ENCODE measurements at regions not wholly inside any gene's neighbourhood (a gene's known extent, or its start where the extent isn't known, plus 50 kb on each side); places are given as distances from the start of the nearest gene placed in this dataset.

DNA sequence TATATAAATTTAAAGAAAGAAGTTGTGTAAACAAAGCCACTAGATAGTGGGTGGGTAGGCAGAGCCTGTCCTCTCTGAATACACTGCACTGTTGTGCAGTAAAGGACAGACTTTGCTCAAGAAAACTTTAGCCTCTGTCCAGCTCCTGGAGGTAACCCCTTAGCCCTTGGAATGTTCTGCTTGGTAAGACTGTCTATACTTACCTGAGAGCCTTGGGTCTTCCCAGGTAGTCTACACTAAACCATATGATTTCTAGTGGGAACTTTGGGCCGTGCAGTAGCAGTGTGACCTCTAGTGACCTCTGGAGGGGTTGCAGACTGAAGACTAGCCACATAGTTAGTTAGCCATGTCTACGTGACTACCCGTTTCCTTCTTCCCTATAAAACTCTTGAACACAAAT lies 678.3 kb upstream of the NRXN1 start:
- TF ChIP-seq, protein P1, sequence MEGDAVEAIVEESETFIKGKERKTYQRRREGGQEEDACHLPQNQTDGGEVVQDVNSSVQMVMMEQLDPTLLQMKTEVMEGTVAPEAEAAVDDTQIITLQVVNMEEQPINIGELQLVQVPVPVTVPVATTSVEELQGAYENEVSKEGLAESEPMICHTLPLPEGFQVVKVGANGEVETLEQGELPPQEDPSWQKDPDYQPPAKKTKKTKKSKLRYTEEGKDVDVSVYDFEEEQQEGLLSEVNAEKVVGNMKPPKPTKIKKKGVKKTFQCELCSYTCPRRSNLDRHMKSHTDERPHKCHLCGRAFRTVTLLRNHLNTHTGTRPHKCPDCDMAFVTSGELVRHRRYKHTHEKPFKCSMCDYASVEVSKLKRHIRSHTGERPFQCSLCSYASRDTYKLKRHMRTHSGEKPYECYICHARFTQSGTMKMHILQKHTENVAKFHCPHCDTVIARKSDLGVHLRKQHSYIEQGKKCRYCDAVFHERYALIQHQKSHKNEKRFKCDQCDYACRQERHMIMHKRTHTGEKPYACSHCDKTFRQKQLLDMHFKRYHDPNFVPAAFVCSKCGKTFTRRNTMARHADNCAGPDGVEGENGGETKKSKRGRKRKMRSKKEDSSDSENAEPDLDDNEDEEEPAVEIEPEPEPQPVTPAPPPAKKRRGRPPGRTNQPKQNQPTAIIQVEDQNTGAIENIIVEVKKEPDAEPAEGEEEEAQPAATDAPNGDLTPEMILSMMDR (IDR thresholded peaks at IDR 0.05), result no peak
- TF ChIP-seq POLR2A (IDR thresholded peaks at IDR 0.05) (no peak), EP300 (IDR thresholded peaks at IDR 0.05) (no peak)
